Stimulated activated CD4-positive, alpha-beta T cell treated with anti-CD3 and anti-CD28 coated beads, Interleukin-4, amount 100 ng/mL, for 1 hour (primary cell): ENCODE measurements at regions not wholly inside any gene's neighbourhood (a gene's known extent, or its start where the extent isn't known, plus 50 kb on each side); places are given as distances from the start of the nearest gene placed in this dataset.

Experiments used
- DNase-seq: peaks from one replicate; pipeline ENCODE4 v3.0.0-alpha.2; 2020

- DNase-seq = no peak
These were observed 122.1 kb upstream of the ISX start for GRCh38 chr22:34943830-34944229.

- DNase-seq = no peak
These were observed 119.5 kb upstream of the ISX start for GRCh38 chr22:34946339-34946985.

- DNase-seq = no peak
These were observed 115.5 kb upstream of the ISX start for GRCh38 chr22:34950489-34950888.

GRCh38 chr22:34951212-34951611, 114.7 kb upstream of the ISX start:
- no peak for DNase-seq

GRCh38 chr22:34960005-34960404, 106.0 kb upstream of the ISX start:
- no peak for DNase-seq

- no peak for DNase-seq
These were observed 98.9 kb upstream of the ISX start for GRCh38 chr22:34966980-34967565.

GRCh38 chr22:34969001-34969790, 96.8 kb upstream of the ISX start:
- DNase-seq = no peak

GRCh38 chr22:34971456-34971855, 94.5 kb upstream of the ISX start:
- DNase-seq = no peak

GRCh38 chr22:34972191-34972897, 93.6 kb upstream of the ISX start:
- DNase-seq = no peak

GRCh38 chr22:34973016-34973415, 92.9 kb upstream of the ISX start:
- DNase-seq = no peak

GRCh38 chr22:34973926-34974325, 92.0 kb upstream of the ISX start:
- no peak for DNase-seq

GRCh38 chr22:34975721-34976120, 90.2 kb upstream of the ISX start:
- no peak for DNase-seq

GRCh38 chr22:34976474-34976873, 89.5 kb upstream of the ISX start:
- no peak for DNase-seq

GRCh38 chr22:34976886-34977285, 89.1 kb upstream of the ISX start:
- DNase-seq = no peak

- DNase-seq = no peak
These were observed 79.4 kb upstream of the ISX start for GRCh38 chr22:34986523-34986922.

- no peak for DNase-seq
These were observed 73.3 kb upstream of the ISX start for GRCh38 chr22:34992672-34993071.

- no peak for DNase-seq
These were observed 72.4 kb upstream of the ISX start for GRCh38 chr22:34993548-34993947.

- DNase-seq = no peak
These were observed 68.2 kb upstream of the ISX start for GRCh38 chr22:34997633-34998299.

- DNase-seq = no peak
These were observed 67.0 kb upstream of the ISX start for GRCh38 chr22:34998921-34999320.

- DNase-seq = no peak
These were observed 57.7 kb upstream of the ISX start for GRCh38 chr22:35008213-35008612.

- DNase-seq = no peak
These were observed 55.4 kb upstream of the ISX start for GRCh38 chr22:35010543-35010942.

- no peak for DNase-seq
These were observed 51.1 kb upstream of the ISX start for GRCh38 chr22:35014812-35015211.
